LNCaP clone FGC (cell line): ENCODE measurements at regions not wholly inside any gene's neighbourhood (a gene's known extent, or its start where the extent isn't known, plus 50 kb on each side); places are given as distances from the start of the nearest gene placed in this dataset.
"Not testable (repeated sequence)": the region's sequence is repeated elsewhere in the genome, so short reads cannot be mapped to it uniquely, and the experiment has no call there.

Experiments used
- DNase-seq: peaks from one replicate; pipeline ENCODE4 v3.0.0-alpha.2; 2011; ENCODE audit warnings: low read depth
- H3K4me3 ChIP-seq: 2 replicates; pipeline ENCODE4 v1.5.1; 2011; ENCODE audit warnings: mild to moderate bottlenecking, low read depth, low read length, control low read depth
- CTCF ChIP-seq: IDR thresholded peaks from 2 replicates; pipeline ENCODE4 v1.5.1; 2012; ENCODE audit warnings: mild to moderate bottlenecking; ENCODE audit not compliant: control insufficient read depth, insufficient read depth; ENCODE audit errors: extremely low read depth

GRCh38 chr16:25553711-25554436 lies 137.9 kb upstream of the HS3ST4 start:
- DNase-seq = no peak
- TF ChIP-seq CTCF = no peak
- no peak overlapping the region for H3K4me3 ChIP-seq

GRCh38 chr16:25550647-25551046 lies 141.1 kb upstream of the HS3ST4 start:
- no peak for DNase-seq
- TF ChIP-seq CTCF = no peak
- H3K4me3 ChIP-seq = no peak overlapping the region

- no peak for DNase-seq
- no peak overlapping the region for H3K4me3 ChIP-seq
- TF ChIP-seq CTCF = no peak
These were observed 145.0 kb upstream of the HS3ST4 start for GRCh38 chr16:25546791-25547190.

- no peak for TF ChIP-seq CTCF
- no peak for DNase-seq
- H3K4me3 ChIP-seq = no peak overlapping the region
These were observed 147.5 kb upstream of the HS3ST4 start for GRCh38 chr16:25544294-25544693.

- no peak overlapping the region for H3K4me3 ChIP-seq
- DNase-seq = no peak
- no peak for TF ChIP-seq CTCF
These were observed 149.5 kb upstream of the HS3ST4 start for GRCh38 chr16:25542306-25542705.

- H3K4me3 ChIP-seq, DNase-seq: not testable (repeated sequence)
These were observed 152.0 kb upstream of the HS3ST4 start for GRCh38 chr16:25539767-25540166.

- no peak for TF ChIP-seq CTCF
- DNase-seq = no peak
- no peak overlapping the region for H3K4me3 ChIP-seq
These were observed 168.6 kb upstream of the HS3ST4 start for GRCh38 chr16:25523183-25523582.
